H1 (cell line): ENCODE measurements at regions not wholly inside any gene's neighbourhood (a gene's known extent, or its start where the extent isn't known, plus 50 kb on each side); places are given as distances from the start of the nearest gene placed in this dataset.

Source experiments
- ASH2L ChIP-seq: fragments of 200-600, 300-600 bp; sonication (generic); IDR thresholded peaks from one replicate; pipeline ENCODE4 v1.7.1; 2017; ENCODE audit warnings: low read length
- BRCA1 ChIP-seq: IDR thresholded peaks from 2 replicates; pipeline ENCODE4 v1.6.1; 2012; ENCODE audit warnings: low read depth, low read length, improper control_type of control experiment
- CHD2 ChIP-seq: IDR thresholded peaks from 2 replicates; pipeline ENCODE4 v1.6.1; 2012; ENCODE audit warnings: low read length, improper control_type of control experiment
- GABPA ChIP-seq: IDR thresholded peaks from 2 replicates; pipeline ENCODE4 v1.6.1; 2011; ENCODE audit warnings: mild to moderate bottlenecking, low read length, moderate library complexity, borderline replicate concordance; ENCODE audit not compliant: insufficient read depth
- SAP30 ChIP-seq: fragments of 300-600 bp; sonication (generic); IDR thresholded peaks from 2 replicates; pipeline ENCODE4 v1.7.1; 2012; ENCODE audit warnings: low read length, moderate library complexity, mild to moderate bottlenecking, inconsistent platforms; ENCODE audit not compliant: insufficient read depth, insufficient replicate concordance
- TEAD4 ChIP-seq: IDR thresholded peaks from 2 replicates; pipeline ENCODE4 v1.6.1; 2012; ENCODE audit warnings: low read depth, low read length, inconsistent platforms, mixed read lengths
- TF ChIP-seq, protein P1 (sequence below), 3 experiments: IDR thresholded peaks; 1 replicate in 2 of 3; 2 replicates in 1 of 3; pipeline versions ENCODE4 v1.5.1 to v1.6.1; 2011; ENCODE audit warnings: low read length in 3 of 3, mild to moderate bottlenecking in 3 of 3, inconsistent platforms in 2 of 3, low read depth in 1 of 3, moderate library complexity in 1 of 3; ENCODE audit not compliant: insufficient read depth in 1 of 3; ENCODE audit errors: control extremely low read depth in 1 of 3

- TF ChIP-seq, protein P1, sequence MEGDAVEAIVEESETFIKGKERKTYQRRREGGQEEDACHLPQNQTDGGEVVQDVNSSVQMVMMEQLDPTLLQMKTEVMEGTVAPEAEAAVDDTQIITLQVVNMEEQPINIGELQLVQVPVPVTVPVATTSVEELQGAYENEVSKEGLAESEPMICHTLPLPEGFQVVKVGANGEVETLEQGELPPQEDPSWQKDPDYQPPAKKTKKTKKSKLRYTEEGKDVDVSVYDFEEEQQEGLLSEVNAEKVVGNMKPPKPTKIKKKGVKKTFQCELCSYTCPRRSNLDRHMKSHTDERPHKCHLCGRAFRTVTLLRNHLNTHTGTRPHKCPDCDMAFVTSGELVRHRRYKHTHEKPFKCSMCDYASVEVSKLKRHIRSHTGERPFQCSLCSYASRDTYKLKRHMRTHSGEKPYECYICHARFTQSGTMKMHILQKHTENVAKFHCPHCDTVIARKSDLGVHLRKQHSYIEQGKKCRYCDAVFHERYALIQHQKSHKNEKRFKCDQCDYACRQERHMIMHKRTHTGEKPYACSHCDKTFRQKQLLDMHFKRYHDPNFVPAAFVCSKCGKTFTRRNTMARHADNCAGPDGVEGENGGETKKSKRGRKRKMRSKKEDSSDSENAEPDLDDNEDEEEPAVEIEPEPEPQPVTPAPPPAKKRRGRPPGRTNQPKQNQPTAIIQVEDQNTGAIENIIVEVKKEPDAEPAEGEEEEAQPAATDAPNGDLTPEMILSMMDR (IDR thresholded peaks at IDR 0.05; ENCODE audit: control extremely low read depth in 1 of 3, insufficient read depth in 1 of 3, low read depth in 1 of 3, low read length in 3 of 3): no peak
- TF ChIP-seq CHD2 (no peak), BRCA1 (no peak), ASH2L (no peak), SAP30 (no peak), GABPA (no peak), TEAD4 (no peak)
- TF ChIP-seq, all 59 proteins: peak for 0
These were observed 143.2 kb upstream of the PCBD1 start (continued) for GRCh38 chr10:71031603-71032002.
